SU-DHL-6 (cell line): ENCODE measurements at regions not wholly inside any gene's neighbourhood (a gene's known extent, or its start where the extent isn't known, plus 50 kb on each side); places are given as distances from the start of the nearest gene placed in this dataset.

Source experiments
- H2AFZ ChIP-seq: fragments of 200-600 bp; sonication (generic); 2 replicates; pipeline ENCODE4 v1.6.1; 2014; ENCODE audit warnings: low read depth, mild to moderate bottlenecking, moderate library complexity, mixed read lengths, antibody characterized with exemption, low read length; ENCODE audit not compliant: severe bottlenecking
- H3F3A ChIP-seq: fragments of 200-600 bp; shearing (Covaris generic); 2 replicates; pipeline ENCODE4 v1.6.0; 2016; ENCODE audit warnings: antibody characterized with exemption, mild to moderate bottlenecking; ENCODE audit not compliant: insufficient read depth
- H3K27ac ChIP-seq: fragments of 200-600 bp; sonication (generic); 2 replicates; pipeline ENCODE4 v1.5.1; 2016; ENCODE audit warnings: low read depth, mild to moderate bottlenecking, low read length, moderate library complexity, mixed read lengths
- H3K27me3 ChIP-seq: fragments of 200-600 bp; sonication (generic), shearing (Covaris generic); 2 replicates; pipeline ENCODE4 v1.6.0; 2014; ENCODE audit warnings: mild to moderate bottlenecking, low read length
- H3K36me3 ChIP-seq: fragments of 200-600 bp; sonication (generic); 2 replicates; pipeline ENCODE4 v1.6.1; 2014; ENCODE audit warnings: mild to moderate bottlenecking, low read length, mixed read lengths
- H3K4me2 ChIP-seq: fragments of 300-600, 200-600 bp; shearing (Covaris generic), sonication (generic); 2 replicates; pipeline ENCODE4 v1.6.0; 2014; ENCODE audit warnings: low read length, low read depth, mild to moderate bottlenecking; ENCODE audit not compliant: poor library complexity, severe bottlenecking
- H3K4me3 ChIP-seq: fragments of 200-600 bp; sonication (generic); 2 replicates; pipeline ENCODE4 v1.5.1; 2014; ENCODE audit warnings: antibody characterized with exemption, low read length, mild to moderate bottlenecking, mixed read lengths; ENCODE audit not compliant: insufficient read depth, poor library complexity, severe bottlenecking
- H3K79me2 ChIP-seq: fragments of 200-600 bp; sonication (generic); 2 replicates; pipeline ENCODE4 v1.6.1; 2014; ENCODE audit warnings: mild to moderate bottlenecking, low read length, moderate library complexity; ENCODE audit not compliant: insufficient read depth
- H3K9ac ChIP-seq: fragments of 200-600 bp; sonication (generic); 2 replicates; pipeline ENCODE4 v1.7.0; 2014; ENCODE audit warnings: mild to moderate bottlenecking, low read length
- H3K9me2 ChIP-seq: fragments of 200-600 bp; sonication (generic); replicated peaks from 2 replicates; pipeline ENCODE4 v1.6.1; 2014; ENCODE audit warnings: low read length; ENCODE audit not compliant: insufficient read depth
- H3K9me3 ChIP-seq: fragments of 200-600 bp; sonication (generic); 2 replicates; pipeline ENCODE4 v1.6.1; 2014; ENCODE audit warnings: low read length, mixed read lengths; ENCODE audit not compliant: insufficient read depth
- H4K20me1 ChIP-seq: fragments of 200-600 bp; sonication (generic); 2 replicates; pipeline ENCODE4 v1.6.1; 2014; ENCODE audit warnings: low read depth, mild to moderate bottlenecking, antibody characterized with exemption, low read length, moderate library complexity, mixed read lengths
- EZH2phosphoT487 ChIP-seq: fragments of 200-600 bp; sonication (generic), shearing (Covaris generic); conservative IDR thresholded peaks from 2 replicates; pipeline ENCODE4 v1.6.1; 2018; ENCODE audit warnings: mild to moderate bottlenecking, antibody characterized with exemption, low read length, moderate library complexity, mixed read lengths
- TF ChIP-seq, protein P1 (sequence below): fragments of 200-600 bp; sonication (generic); IDR thresholded peaks from one replicate; pipeline ENCODE4 v1.5.1; 2017; ENCODE audit warnings: antibody characterized with exemption, mild to moderate bottlenecking, low read length, moderate library complexity; ENCODE audit not compliant: insufficient read depth, poor library complexity, severe bottlenecking

DNA sequence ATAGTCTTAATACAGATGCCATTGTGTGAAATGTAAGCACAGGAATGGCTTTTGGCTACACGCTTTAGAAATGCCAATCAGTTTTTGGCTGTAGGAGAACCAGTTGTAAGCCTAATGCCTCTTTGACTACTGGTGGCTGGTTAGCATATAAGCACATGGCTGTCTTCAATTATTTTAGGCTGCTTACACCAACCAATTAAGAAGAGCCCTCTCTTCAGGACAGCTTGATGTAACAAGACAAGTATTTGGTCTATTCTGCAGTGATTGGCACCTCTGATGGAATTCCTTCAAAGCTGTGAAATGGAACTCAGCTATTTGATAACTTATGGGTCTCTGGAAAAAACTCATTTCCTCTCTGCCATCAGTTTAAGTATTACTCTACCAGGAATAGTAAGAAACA is 680.1 kb upstream of the FSHR start:
- Histone ChIP-seq H3K9me3 (no peaks in the 10 kb centered on the region), H4K20me1 (no peaks in the 10 kb centered on the region), H3K79me2 (no peaks in the 10 kb centered on the region), H2AFZ (no peak overlapping the region), H3K9me2 (no peaks in the 10 kb centered on the region), H3F3A (no peaks in the 10 kb centered on the region), H3K4me2 (no peak overlapping the region), H3K4me3 (no peak overlapping the region), H3K27me3 (no peaks in the 10 kb centered on the region), H3K9ac (no peak overlapping the region), H3K27ac (no peak overlapping the region), H3K36me3 (no peaks in the 10 kb centered on the region)
- TF ChIP-seq EZH2phosphoT487 = no peak
- TF ChIP-seq, protein P1, sequence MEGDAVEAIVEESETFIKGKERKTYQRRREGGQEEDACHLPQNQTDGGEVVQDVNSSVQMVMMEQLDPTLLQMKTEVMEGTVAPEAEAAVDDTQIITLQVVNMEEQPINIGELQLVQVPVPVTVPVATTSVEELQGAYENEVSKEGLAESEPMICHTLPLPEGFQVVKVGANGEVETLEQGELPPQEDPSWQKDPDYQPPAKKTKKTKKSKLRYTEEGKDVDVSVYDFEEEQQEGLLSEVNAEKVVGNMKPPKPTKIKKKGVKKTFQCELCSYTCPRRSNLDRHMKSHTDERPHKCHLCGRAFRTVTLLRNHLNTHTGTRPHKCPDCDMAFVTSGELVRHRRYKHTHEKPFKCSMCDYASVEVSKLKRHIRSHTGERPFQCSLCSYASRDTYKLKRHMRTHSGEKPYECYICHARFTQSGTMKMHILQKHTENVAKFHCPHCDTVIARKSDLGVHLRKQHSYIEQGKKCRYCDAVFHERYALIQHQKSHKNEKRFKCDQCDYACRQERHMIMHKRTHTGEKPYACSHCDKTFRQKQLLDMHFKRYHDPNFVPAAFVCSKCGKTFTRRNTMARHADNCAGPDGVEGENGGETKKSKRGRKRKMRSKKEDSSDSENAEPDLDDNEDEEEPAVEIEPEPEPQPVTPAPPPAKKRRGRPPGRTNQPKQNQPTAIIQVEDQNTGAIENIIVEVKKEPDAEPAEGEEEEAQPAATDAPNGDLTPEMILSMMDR = no peak

GRCh38 chr2:49832555-49832954 is 678.2 kb upstream of the FSHR start:
- no peaks in the 10 kb centered on the region for H3K36me3 ChIP-seq
- no peak for TF ChIP-seq EZH2phosphoT487
- TF ChIP-seq, protein P1 = no peak
- no peak overlapping the region for H3K27ac ChIP-seq
- H3K27me3 ChIP-seq = no peaks in the 10 kb centered on the region
- H3K4me3 ChIP-seq = no peak overlapping the region
- no peak overlapping the region for H3K9ac ChIP-seq
- H4K20me1 ChIP-seq = no peaks in the 10 kb centered on the region
- H2AFZ ChIP-seq = no peak overlapping the region
- no peaks in the 10 kb centered on the region for H3K9me2 ChIP-seq
- no peaks in the 10 kb centered on the region for H3F3A ChIP-seq
- H3K79me2 ChIP-seq = no peaks in the 10 kb centered on the region
- no peaks in the 10 kb centered on the region for H3K9me3 ChIP-seq
- no peak overlapping the region for H3K4me2 ChIP-seq

DNA sequence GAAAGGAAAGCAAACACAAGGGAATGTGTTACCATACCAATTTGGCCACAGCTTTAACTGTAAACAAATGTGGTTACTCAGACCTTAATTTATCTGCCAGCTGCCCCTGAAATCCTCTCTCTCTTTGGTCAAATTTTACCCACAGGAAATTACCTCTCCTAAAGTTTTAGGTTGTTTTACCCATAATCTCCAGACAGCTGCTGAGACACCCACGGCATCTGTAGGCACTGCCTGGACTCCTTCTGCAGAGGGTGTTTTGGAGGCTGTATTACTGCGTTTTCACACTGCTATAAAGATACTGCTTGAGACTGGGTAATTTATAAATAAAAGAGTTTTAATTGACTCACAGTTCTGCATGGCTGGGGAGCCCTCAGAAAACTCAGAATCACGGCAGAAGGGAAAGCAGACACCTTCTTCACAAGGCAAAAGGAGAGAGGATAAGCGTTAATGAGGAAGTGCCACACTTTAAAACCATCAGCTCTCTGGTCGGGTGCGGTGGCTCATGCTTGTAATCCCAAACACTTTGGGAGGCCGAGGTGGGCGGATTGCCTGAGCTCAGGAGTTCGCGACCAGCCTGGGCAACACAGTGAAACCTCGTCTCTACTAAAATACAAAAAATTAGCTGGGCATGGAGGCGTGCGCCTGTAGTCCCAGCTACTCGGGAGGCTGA is 677.5 kb upstream of the FSHR start:
- Histone ChIP-seq H4K20me1 (no peaks in the 10 kb centered on the region), H3K4me2 (no peak overlapping the region), H3K9ac (no peak overlapping the region), H3K36me3 (no peaks in the 10 kb centered on the region), H2AFZ (no peak overlapping the region), H3K27ac (no peak overlapping the region), H3K27me3 (no peaks in the 10 kb centered on the region), H3F3A (no peaks in the 10 kb centered on the region), H3K4me3 (no peak overlapping the region), H3K9me2 (no peaks in the 10 kb centered on the region), H3K79me2 (no peaks in the 10 kb centered on the region), H3K9me3 (no peaks in the 10 kb centered on the region)
- TF ChIP-seq, protein P1 = no peak
- TF ChIP-seq EZH2phosphoT487 = no peak
